ENCODE measurements at regions not wholly inside any gene's neighbourhood (a gene's known extent, or its start where the extent isn't known, plus 50 kb on each side); places are given as distances from the start of the nearest gene placed in this dataset.

DNA sequence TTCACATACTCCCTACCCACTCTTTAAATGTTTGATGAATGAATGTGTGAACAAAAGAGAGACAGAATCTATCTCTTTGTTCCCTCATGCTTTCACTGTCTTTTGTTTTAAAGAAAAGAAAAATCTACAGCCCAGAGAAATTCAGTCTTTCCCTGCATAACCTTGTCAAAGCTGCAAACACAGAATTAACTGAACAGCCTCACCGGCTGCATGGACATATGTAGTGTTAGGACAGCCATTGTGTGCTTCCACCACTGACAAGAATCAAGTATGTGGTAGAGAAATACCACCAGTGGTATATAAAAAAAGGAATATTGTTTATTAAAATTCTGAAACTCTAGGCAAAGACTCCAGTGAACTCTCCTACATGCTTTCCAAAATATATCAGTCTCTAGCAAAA is 348.4 kb upstream of the NBEA start:
- TF ChIP-seq GATA2 (IDR thresholded peaks at IDR 0.05; ENCODE audit: low read depth, low read length) (no peak), GATA3 (IDR thresholded peaks at IDR 0.05; ENCODE audit: low read depth, low read length) (no peak)

Measured in SH-SY5Y (cell line).